OCI-LY3 (cell line): ENCODE measurements at regions not wholly inside any gene's neighbourhood (a gene's known extent, or its start where the extent isn't known, plus 50 kb on each side); places are given as distances from the start of the nearest gene placed in this dataset.

Experiments
- CTCF ChIP-seq: fragments of 200-600, 300-600 bp; sonication (generic); IDR thresholded peaks from 2 replicates; pipeline ENCODE4 v1.5.1; 2014; ENCODE audit warnings: antibody characterized with exemption, low read length, low read depth
- EZH2phosphoT487 ChIP-seq: fragments of 200-600 bp; shearing (Covaris generic); IDR thresholded peaks from 2 replicates; pipeline ENCODE4 v1.6.1; 2018; ENCODE audit warnings: antibody characterized with exemption, mixed run types, low read depth

DNA sequence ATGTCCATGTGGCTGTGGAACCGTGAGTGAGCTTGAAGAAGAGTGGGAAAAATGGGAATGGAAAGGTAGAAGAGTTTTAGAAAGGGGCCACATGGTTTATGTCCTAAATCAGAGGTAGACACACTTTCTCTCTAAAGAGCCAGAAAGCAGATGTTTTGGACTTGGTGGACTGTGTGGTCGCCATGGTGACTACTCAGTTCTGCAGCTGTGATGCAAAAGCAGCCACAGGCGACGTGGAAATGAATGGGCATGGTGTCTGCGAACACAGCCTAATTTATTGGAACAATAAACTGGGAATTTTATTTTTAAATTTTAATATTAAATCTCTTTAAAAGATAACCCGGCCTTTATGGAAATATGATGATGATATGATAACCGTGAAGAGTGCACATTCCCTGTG, 386.0 kb upstream of the FAT1 start:
- TF ChIP-seq CTCF (no peak), EZH2phosphoT487 (no peak)
